Activated T-helper 2 cell treated with anti-CD3 and anti-CD28 coated beads, Interferon-gamma antibody, Interleukin-2, Interleukin-4, amounts not matched to agents 10 μg/mL and 5 μg/mL and 100 μg/mL, durations not matched to agents 14 hours and 24 hours and 36 hours (primary cell): ENCODE measurements at regions not wholly inside any gene's neighbourhood (a gene's known extent, or its start where the extent isn't known, plus 50 kb on each side); places are given as distances from the start of the nearest gene placed in this dataset.
"Not testable (repeated sequence)": the region's sequence is repeated elsewhere in the genome, so short reads cannot be mapped to it uniquely, and the experiment has no call there.

Experiments used
- DNase-seq: peaks from one replicate; pipeline ENCODE4 v3.0.0; 2021; ENCODE audit warnings: low spot score
- H3K27ac Mint-ChIP-seq: one replicate; pipeline ENCODE4 v1.8.0; 2021; ENCODE audit warnings: mixed read lengths
- H3K27me3 Mint-ChIP-seq: one replicate; pipeline ENCODE4 v1.8.0; 2021; ENCODE audit warnings: low read depth, mixed read lengths
- H3K36me3 Mint-ChIP-seq: one replicate; pipeline ENCODE4 v1.8.0; 2021; ENCODE audit warnings: low read depth, mixed read lengths
- H3K4me1 Mint-ChIP-seq: one replicate; pipeline ENCODE4 v1.8.0; 2021; ENCODE audit warnings: low read depth, mixed read lengths
- H3K4me3 Mint-ChIP-seq: one replicate; pipeline ENCODE4 v1.8.0; 2021; ENCODE audit warnings: low read depth, mild to moderate bottlenecking, moderate library complexity, mixed read lengths
- H3K9me3 Mint-ChIP-seq: one replicate; pipeline ENCODE4 v1.8.0; 2021; ENCODE audit warnings: mixed read lengths
- intact Hi-C: fragments of 100-400 bp; cut with micrococcal nuclease; formaldehyde crosslinking; loops from one replicate; pipeline ENCODE4 v1.15.1; 2023

- peaks cover 3% of the 10 kb centered on the region for H3K9me3 Mint-ChIP-seq
- no peak for DNase-seq
- H3K4me3 Mint-ChIP-seq, result no peak overlapping the region
- no peaks in the 10 kb centered on the region for H3K4me1 Mint-ChIP-seq
- no peak overlapping the region for H3K27ac Mint-ChIP-seq
- no peaks in the 10 kb centered on the region for H3K27me3 Mint-ChIP-seq
- no peaks in the 10 kb centered on the region for H3K36me3 Mint-ChIP-seq
- intact Hi-C loops, result no loop called here
These were observed 351.2 kb downstream of the RAP2B start for GRCh38 chr3:153513236-153513635.

- Mint-ChIP-seq H3K4me3 (no peak overlapping the region), H3K9me3 (peaks cover 8% of the 10 kb centered on the region), H3K27me3 (no peaks in the 10 kb centered on the region), H3K4me1 (no peaks in the 10 kb centered on the region), H3K36me3 (no peaks in the 10 kb centered on the region), H3K27ac (no peak overlapping the region)
- DNase-seq, result no peak
- intact Hi-C loops, result no loop called here
These were observed 366.4 kb downstream of the RAP2B start for GRCh38 chr3:153528473-153528872.

DNA sequence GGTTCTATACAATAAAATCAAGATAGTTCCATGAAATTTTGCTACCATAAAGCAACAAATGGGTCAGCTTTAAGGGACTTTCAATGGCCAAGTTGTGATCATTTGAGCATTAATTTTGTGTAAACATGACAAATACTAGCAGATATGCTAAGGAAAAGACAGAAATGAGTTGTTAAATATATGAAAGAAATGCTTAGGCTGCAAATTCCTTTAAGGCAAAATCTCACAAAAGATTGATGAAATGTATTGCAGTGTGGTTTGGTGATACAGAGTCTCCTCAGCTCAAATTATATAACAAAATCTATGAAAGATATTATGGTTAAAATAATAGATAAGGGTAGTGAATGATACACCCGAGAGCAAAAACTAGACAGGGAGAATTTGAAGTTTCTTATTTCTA is 377.2 kb downstream of the RAP2B start:
- no peak for DNase-seq
- Mint-ChIP-seq H3K27me3 (no peaks in the 10 kb centered on the region), H3K4me3 (no peak overlapping the region), H3K36me3 (no peaks in the 10 kb centered on the region), H3K27ac (no peak overlapping the region), H3K4me1 (no peaks in the 10 kb centered on the region), H3K9me3 (no peaks in the 10 kb centered on the region)
- intact Hi-C loops, result no loop called here

GRCh38 chr3:153545471-153545870 is 383.4 kb downstream of the RAP2B start:
- H3K4me3 Mint-ChIP-seq, result no peak overlapping the region
- H3K36me3 Mint-ChIP-seq, result no peaks in the 10 kb centered on the region
- H3K27me3 Mint-ChIP-seq, result no peaks in the 10 kb centered on the region
- no peaks in the 10 kb centered on the region for H3K9me3 Mint-ChIP-seq
- DNase-seq, result no peak
- H3K4me1 Mint-ChIP-seq, result no peaks in the 10 kb centered on the region
- intact Hi-C loops, result no loop called here
- no peak overlapping the region for H3K27ac Mint-ChIP-seq

GRCh38 chr3:153547970-153548369 is 385.9 kb downstream of the RAP2B start:
- intact Hi-C loops, result no loop called here
- no peaks in the 10 kb centered on the region for H3K27me3 Mint-ChIP-seq
- DNase-seq, result no peak
- H3K4me1 Mint-ChIP-seq, result peaks cover 2% of the 10 kb centered on the region
- H3K4me3 Mint-ChIP-seq, result no peak overlapping the region
- no peak overlapping the region for H3K27ac Mint-ChIP-seq
- no peaks in the 10 kb centered on the region for H3K9me3 Mint-ChIP-seq
- H3K36me3 Mint-ChIP-seq, result no peaks in the 10 kb centered on the region

DNA sequence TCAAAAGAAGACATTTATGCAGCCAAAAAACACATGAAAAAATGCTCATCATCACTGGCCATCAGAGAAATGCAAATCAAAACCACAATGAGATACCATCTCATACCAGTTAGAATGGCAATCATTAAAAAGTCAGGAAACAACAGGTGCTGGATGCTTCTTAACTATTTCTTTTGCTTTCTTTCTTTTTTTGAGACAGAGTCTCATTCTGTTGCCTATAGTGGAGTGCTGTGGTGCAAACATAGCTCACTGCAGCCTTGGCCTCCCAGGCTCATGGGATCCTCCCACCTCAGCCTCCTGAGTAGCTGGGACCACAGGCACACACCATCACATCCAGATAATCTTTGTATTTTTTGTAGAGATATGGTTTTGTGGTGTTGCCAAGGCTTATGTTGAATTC is 387.7 kb downstream of the RAP2B start:
- H3K9me3 Mint-ChIP-seq, DNase-seq, H3K4me1 Mint-ChIP-seq, H3K27ac Mint-ChIP-seq, H3K27me3 Mint-ChIP-seq, H3K4me3 Mint-ChIP-seq, intact Hi-C loops, H3K36me3 Mint-ChIP-seq: not testable (repeated sequence)

GRCh38 chr3:153551536-153552285 is 389.7 kb downstream of the RAP2B start:
- no peak for DNase-seq
- intact Hi-C loops, result no loop called here
- Mint-ChIP-seq H3K27ac (no peak overlapping the region), H3K9me3 (no peaks in the 10 kb centered on the region), H3K36me3 (no peaks in the 10 kb centered on the region), H3K4me1 (peaks cover 5% of the 10 kb centered on the region), H3K27me3 (no peaks in the 10 kb centered on the region), H3K4me3 (no peak overlapping the region)

GRCh38 chr3:153552887-153553604 is 391.0 kb downstream of the RAP2B start:
- intact Hi-C loops, result no loop called here
- peaks cover 5% of the 10 kb centered on the region for H3K4me1 Mint-ChIP-seq

DNA sequence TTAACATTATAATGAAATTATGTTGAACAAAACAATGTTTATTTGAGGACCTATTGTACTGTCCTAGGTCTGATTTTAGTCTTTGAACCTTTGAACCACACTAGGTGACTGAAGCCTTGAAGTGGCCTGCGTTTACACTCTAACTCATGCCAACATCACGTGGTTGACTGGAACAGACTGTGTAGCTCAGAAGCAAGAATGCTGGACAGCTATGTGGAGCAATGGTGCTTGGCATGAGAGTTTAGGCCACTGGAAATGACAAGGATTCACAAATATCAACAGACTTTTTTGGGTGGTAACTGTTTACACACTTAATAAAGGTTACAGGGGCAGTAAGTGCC is 391.5 kb downstream of the RAP2B start:
- no peaks in the 10 kb centered on the region for H3K27me3 Mint-ChIP-seq
- H3K9me3 Mint-ChIP-seq, result peaks cover 14% of the 10 kb centered on the region
- H3K36me3 Mint-ChIP-seq, result no peaks in the 10 kb centered on the region
- H3K27ac Mint-ChIP-seq, result no peak overlapping the region
- H3K4me3 Mint-ChIP-seq, result no peak overlapping the region
- no peak for DNase-seq
- intact Hi-C loops, result no loop called here
- H3K4me1 Mint-ChIP-seq, result peaks cover 5% of the 10 kb centered on the region

More at GRCh38 chr3:153552887-153553604, 391.0 kb downstream of the RAP2B start:
- no peak for DNase-seq
- H3K27ac Mint-ChIP-seq, result no peak overlapping the region
- H3K27me3 Mint-ChIP-seq, result no peaks in the 10 kb centered on the region
- H3K36me3 Mint-ChIP-seq, result no peaks in the 10 kb centered on the region
- peaks cover 8% of the 10 kb centered on the region for H3K9me3 Mint-ChIP-seq
- H3K4me3 Mint-ChIP-seq, result no peak overlapping the region

DNA sequence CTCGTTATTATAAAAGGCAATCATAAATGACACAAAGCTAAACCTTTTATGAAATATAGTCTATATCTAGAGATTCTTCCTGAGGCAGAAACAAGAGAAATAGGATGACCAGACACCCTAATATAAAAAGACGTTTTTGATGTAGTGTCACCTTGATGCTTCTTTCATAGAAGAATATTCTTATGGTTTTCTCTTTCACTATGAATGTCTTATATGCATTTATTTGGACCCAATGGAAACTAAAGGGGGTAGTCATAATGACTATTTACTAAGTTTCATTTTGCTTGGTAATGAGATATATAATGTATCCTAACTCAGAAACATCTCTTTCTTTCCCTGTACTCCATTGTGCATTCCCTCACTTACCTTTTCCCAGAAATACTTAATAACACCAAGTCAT is 393.9 kb downstream of the RAP2B start:
- no peak for DNase-seq
- H3K27ac Mint-ChIP-seq, result no peak overlapping the region
- intact Hi-C loops, result no loop called here
- H3K9me3 Mint-ChIP-seq, result peaks cover 32% of the 10 kb centered on the region
- no peak overlapping the region for H3K4me3 Mint-ChIP-seq
- no peaks in the 10 kb centered on the region for H3K27me3 Mint-ChIP-seq
- peaks cover 5% of the 10 kb centered on the region for H3K4me1 Mint-ChIP-seq
- peaks cover 5% of the 10 kb centered on the region for H3K36me3 Mint-ChIP-seq

- H3K27ac Mint-ChIP-seq, H3K4me3 Mint-ChIP-seq, H3K36me3 Mint-ChIP-seq, DNase-seq, H3K27me3 Mint-ChIP-seq, H3K4me1 Mint-ChIP-seq, intact Hi-C loops: not testable (repeated sequence)
- H3K9me3 Mint-ChIP-seq, result peaks cover 54% of the 10 kb centered on the region
These were observed 397.3 kb downstream of the RAP2B start for GRCh38 chr3:153559366-153559765.

DNA sequence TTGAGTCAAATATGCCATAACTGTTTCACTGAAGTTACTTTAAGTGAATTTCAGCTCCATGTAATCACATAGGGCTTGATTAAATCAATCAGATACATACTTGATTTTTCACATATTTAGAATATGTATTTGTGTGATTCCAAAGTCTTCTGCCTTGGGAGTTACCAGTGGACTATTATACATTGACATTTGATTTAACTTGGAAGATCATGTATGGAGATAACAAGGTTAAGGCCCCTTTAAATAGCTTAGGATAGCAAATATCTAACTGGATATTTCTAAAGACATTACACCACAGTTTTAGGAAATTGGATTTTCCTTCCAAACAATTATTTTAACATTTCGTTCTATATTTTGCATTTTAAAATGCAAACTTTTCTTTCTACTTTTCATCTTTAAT is 405.0 kb downstream of the RAP2B start:
- intact Hi-C loops, result no loop called here
- Mint-ChIP-seq H3K4me3 (no peak overlapping the region), H3K27me3 (no peaks in the 10 kb centered on the region), H3K36me3 (peaks cover 3% of the 10 kb centered on the region), H3K4me1 (no peaks in the 10 kb centered on the region), H3K9me3 (peaks cover 31% of the 10 kb centered on the region), H3K27ac (no peak overlapping the region)
- no peak for DNase-seq

DNA sequence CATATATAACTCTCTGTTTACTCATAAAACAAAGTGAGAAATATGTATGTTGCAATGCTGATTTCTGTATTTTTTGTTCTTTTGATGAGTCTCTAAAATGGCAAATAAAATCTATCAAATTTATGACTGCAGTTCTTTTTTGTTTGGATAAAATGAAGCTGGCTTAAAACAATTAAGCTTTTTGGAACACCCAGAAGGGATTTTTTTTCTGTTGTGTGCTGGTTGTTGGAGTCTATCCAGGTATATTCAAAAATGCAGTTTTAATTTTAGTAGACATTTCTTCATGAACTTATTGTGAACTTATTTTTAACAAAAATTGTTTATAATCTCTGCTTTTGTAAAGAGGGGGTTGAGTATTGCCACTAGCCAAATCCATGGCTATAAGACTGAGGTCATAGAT is 405.5 kb downstream of the RAP2B start:
- peaks cover 3% of the 10 kb centered on the region for H3K36me3 Mint-ChIP-seq
- no peak overlapping the region for H3K27ac Mint-ChIP-seq
- H3K27me3 Mint-ChIP-seq, result no peaks in the 10 kb centered on the region
- H3K4me3 Mint-ChIP-seq, result no peak overlapping the region
- peaks cover 29% of the 10 kb centered on the region for H3K9me3 Mint-ChIP-seq
- DNase-seq, result no peak
- intact Hi-C loops, result no loop called here
- no peaks in the 10 kb centered on the region for H3K4me1 Mint-ChIP-seq
